Kidney (tissue), 10 donors: ENCODE measurements at regions not wholly inside any gene's neighbourhood (a gene's known extent, or its start where the extent isn't known, plus 50 kb on each side); places are given as distances from the start of the nearest gene placed in this dataset.
"Not testable (repeated sequence)": the region's sequence is repeated elsewhere in the genome, so short reads cannot be mapped to it uniquely, and the experiment has no call there.

Experiments
- DNase-seq, 5 donors: peaks; one replicate each; pipeline ENCODE4 v3.0.0-alpha.2; 2013 to 2020
- FAIRE-seq: peaks from 2 replicates; lab custom pipeline; 2012; peaks lifted over from hg19 to GRCh38; lab: Jason Lieb, UNC
- H3K27ac ChIP-seq, 2 donors: one replicate each; pipeline ENCODE4 v1.7.0; 2013; ENCODE audit warnings: low read depth in 2 of 2, low read length in 2 of 2, inconsistent platforms in 1 of 2
- H3K27me3 ChIP-seq: one replicate; pipeline ENCODE4 v1.7.1; 2013; ENCODE audit warnings: low read length, inconsistent platforms; ENCODE audit not compliant: control insufficient read depth, insufficient read depth
- H3K36me3 ChIP-seq, 3 donors: one replicate each; pipeline versions ENCODE4 v1.7.0 to v1.7.1; 2013; ENCODE audit warnings: low read length in 3 of 3, control low read depth in 1 of 3, inconsistent platforms in 1 of 3; ENCODE audit not compliant: insufficient read depth in 3 of 3, control insufficient read depth in 2 of 3
- H3K4me1 ChIP-seq, 3 donors: one replicate each; pipeline versions ENCODE4 v1.7.0 to v1.7.1; 2013; ENCODE audit warnings: low read length in 3 of 3, inconsistent platforms in 1 of 3, low read depth in 1 of 3; ENCODE audit not compliant: control insufficient read depth in 2 of 3, insufficient read depth in 2 of 3
- H3K4me3 ChIP-seq, 3 donors: one replicate each; pipeline versions ENCODE4 v1.7.0 to v1.8.1; 2013; ENCODE audit warnings: low read length in 3 of 3, control low read depth in 1 of 3, inconsistent platforms in 1 of 3
- H3K9ac ChIP-seq, 3 donors: one replicate each; pipeline versions ENCODE4 v1.7.0 to v1.7.1; 2013; ENCODE audit warnings: low read length in 3 of 3, control low read depth in 1 of 3, inconsistent platforms in 1 of 3
- H3K9me3 ChIP-seq, 3 donors: one replicate each; pipeline versions ENCODE4 v1.7.0 to v1.7.1; 2013; ENCODE audit warnings: low read length in 3 of 3, control low read depth in 1 of 3, inconsistent platforms in 1 of 3; ENCODE audit not compliant: control insufficient read depth in 2 of 3, insufficient read depth in 1 of 3
- intact Hi-C: fragments of 100-400 bp; cut with DNase I; formaldehyde crosslinking; loops from one replicate; pipeline ENCODE4 v1.11.1; 2022
- donor health status: control.
- donor health status: control.
- donor health status: DM: yes; HTN: yes; CAD: no.
- donor health status: Normal renal cell carcinoma (clear cell type).

DNA sequence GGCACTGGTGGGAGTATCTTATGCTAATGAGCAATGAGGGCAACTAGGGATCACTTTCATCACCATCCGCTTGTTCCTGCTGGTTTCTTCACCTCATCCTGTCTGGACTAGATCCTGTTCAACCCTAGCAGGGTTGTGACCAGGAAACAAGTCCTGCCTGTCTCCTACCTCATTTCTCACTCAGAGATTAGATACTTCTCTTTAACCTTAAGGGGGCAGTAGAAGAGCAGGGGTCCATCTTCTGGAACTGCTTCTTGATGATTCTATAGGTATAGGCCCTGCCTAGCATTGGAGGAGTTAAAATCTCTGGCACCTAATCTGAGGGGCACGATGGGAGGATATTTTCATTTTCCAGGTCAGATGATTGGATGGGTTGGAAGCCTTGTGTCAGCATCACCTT, 415.5 kb downstream of the TGIF2LX start:
- H3K27me3 ChIP-seq, H3K4me3 ChIP-seq, FAIRE-seq, H3K36me3 ChIP-seq, H3K27ac ChIP-seq, H3K4me1 ChIP-seq, intact Hi-C loops, H3K9ac ChIP-seq, DNase-seq, H3K9me3 ChIP-seq: not testable (repeated sequence)

DNA sequence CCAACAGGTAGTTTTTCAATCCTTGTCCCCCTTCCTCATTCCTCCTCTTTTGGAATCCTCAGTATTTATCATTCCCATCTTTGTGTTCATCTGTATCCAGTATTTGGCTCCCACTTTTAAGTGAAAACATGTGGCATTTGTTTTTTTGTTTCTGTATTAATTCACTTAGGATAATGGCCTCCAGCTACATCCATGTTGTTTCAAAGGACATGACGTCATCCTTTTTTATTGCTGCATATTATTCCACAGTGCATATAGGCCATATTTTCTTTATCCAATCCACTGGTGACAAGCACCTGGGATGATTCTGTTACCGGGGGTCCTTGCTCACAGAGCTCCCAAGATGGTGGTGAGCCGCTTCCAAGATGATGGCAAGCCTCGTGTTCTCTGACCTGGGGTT, 447.9 kb downstream of the TGIF2LX start:
- intact Hi-C loops, H3K9ac ChIP-seq, FAIRE-seq, H3K4me1 ChIP-seq, H3K27ac ChIP-seq, DNase-seq, H3K4me3 ChIP-seq, H3K9me3 ChIP-seq, H3K36me3 ChIP-seq, H3K27me3 ChIP-seq: not testable (repeated sequence)

DNA sequence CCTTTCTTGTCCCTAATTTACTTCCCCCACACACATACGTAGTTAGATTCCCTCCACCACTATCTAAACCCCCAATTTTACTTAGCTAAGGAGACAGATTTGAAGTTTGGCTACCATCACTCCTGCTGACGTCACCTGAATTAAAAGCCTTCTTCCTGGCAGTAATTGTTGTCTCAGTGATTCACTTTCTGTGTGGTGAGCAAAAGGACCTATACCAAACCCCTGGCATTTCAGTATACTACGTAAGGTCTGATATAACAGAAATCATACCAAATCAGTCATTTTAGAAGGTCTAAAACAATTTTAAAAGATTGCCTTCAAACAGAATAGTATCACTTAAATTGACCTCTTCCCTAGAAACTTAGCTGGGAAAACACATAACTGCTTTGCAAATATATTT, 476.3 kb downstream of the TGIF2LX start:
- H3K36me3 ChIP-seq, FAIRE-seq, intact Hi-C loops, DNase-seq, H3K4me1 ChIP-seq, H3K27me3 ChIP-seq, H3K9ac ChIP-seq, H3K9me3 ChIP-seq, H3K4me3 ChIP-seq, H3K27ac ChIP-seq: not testable (repeated sequence)

DNA sequence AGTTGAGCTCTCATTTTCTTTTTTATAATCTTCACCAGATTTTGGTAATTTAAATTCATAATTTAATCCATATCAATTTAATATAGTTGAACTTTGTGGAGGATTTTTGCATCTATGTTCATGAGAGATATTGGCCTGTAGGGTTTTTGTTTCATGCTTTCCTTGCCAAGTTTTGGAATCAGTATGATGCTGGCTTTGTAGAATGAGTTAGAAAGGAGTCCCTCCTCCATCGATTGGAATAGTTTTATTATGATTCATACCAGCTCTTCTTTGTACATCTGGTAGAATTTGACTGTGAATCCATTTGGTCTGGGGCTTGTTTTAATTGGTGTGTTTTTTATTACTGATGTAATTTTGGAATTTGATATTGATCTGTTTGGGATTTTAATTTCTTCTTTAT, 480.5 kb downstream of the TGIF2LX start:
- H3K9ac ChIP-seq, H3K4me1 ChIP-seq, H3K27me3 ChIP-seq, DNase-seq, H3K36me3 ChIP-seq, FAIRE-seq, H3K27ac ChIP-seq, H3K4me3 ChIP-seq, H3K9me3 ChIP-seq, intact Hi-C loops: not testable (repeated sequence)

DNA sequence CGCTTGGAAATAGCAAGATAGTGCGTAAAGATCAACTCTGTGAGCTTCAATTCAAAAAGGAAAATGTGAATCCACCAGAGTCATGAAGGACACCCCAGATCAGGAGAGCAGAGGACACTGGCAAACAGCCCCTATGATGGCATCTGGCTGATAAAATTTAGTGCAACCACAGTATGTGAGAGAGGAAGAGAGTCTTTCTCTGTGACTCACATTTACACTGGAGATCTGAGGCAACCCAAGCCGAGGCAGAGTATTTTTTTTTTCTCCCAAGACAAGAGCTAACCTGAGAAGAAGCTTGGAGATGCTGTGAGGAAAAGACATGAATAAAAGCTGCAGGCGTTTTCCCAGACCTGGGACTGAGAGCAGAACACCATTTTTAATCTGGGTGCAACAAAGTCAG, 482.2 kb downstream of the TGIF2LX start:
- FAIRE-seq, H3K4me1 ChIP-seq, H3K36me3 ChIP-seq, intact Hi-C loops, H3K27me3 ChIP-seq, H3K9me3 ChIP-seq, H3K9ac ChIP-seq, DNase-seq, H3K27ac ChIP-seq, H3K4me3 ChIP-seq: not testable (repeated sequence)

DNA sequence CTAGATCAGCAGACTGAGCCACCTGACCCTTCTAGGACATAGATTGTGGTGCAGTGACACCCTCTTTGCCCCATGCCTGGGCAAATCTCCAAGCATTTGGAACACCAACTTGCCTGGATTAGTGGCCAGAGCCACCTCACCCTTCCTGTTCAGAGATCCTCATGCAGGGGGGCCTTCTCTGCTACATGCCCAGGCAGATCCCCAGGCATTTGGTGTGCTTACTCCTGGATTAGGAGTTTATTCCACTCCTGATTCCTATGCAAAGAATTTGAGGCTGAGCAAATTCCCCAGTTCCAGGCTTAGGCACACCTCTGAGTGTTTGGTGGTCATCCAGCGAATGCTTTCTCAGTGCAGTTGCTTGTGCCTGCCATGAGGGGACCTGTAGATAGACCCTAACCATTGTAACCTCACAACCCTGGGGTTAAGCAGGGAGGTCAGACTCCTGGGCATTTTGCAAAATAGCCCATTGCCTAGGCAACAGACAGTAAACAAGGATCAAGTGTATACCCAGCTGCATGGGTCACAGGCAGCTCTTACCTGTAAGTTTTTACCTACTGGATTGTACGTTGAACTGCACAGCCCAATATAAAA, 483.2 kb downstream of the TGIF2LX start:
- H3K27me3 ChIP-seq, DNase-seq, H3K9ac ChIP-seq, intact Hi-C loops, FAIRE-seq, H3K27ac ChIP-seq, H3K4me1 ChIP-seq, H3K36me3 ChIP-seq, H3K4me3 ChIP-seq, H3K9me3 ChIP-seq: not testable (repeated sequence)

DNA sequence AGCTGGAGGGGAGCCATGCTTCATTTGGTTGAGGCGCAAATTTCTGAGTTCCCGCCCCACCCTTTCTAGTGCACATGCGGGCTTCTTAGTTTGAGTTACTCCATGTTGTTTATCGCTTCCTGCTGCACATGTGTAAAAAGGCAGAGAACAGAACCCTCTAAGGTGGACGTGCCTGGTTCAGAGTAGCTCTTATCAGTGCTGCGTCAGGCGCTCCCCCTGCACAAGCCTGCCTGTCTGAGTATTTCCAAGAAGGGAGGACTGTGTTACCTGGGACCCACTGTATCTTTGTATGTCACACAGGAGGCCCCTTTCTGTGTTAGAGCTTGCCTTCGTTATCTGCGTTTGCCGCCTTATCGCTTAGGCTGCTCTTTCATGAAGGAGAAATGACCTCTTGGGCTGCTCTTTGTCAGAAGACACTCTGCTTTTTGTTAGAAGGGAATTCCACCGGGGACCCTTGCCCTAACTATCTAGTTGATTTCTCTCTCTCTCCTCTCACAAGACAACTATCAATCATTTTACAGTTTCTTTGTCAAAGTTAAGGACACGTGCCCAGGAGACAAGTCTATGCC, 532.1 kb downstream of the TGIF2LX start:
- H3K27me3 ChIP-seq, DNase-seq, intact Hi-C loops, H3K9me3 ChIP-seq, FAIRE-seq, H3K27ac ChIP-seq, H3K4me1 ChIP-seq, H3K36me3 ChIP-seq, H3K4me3 ChIP-seq, H3K9ac ChIP-seq: not testable (repeated sequence)

DNA sequence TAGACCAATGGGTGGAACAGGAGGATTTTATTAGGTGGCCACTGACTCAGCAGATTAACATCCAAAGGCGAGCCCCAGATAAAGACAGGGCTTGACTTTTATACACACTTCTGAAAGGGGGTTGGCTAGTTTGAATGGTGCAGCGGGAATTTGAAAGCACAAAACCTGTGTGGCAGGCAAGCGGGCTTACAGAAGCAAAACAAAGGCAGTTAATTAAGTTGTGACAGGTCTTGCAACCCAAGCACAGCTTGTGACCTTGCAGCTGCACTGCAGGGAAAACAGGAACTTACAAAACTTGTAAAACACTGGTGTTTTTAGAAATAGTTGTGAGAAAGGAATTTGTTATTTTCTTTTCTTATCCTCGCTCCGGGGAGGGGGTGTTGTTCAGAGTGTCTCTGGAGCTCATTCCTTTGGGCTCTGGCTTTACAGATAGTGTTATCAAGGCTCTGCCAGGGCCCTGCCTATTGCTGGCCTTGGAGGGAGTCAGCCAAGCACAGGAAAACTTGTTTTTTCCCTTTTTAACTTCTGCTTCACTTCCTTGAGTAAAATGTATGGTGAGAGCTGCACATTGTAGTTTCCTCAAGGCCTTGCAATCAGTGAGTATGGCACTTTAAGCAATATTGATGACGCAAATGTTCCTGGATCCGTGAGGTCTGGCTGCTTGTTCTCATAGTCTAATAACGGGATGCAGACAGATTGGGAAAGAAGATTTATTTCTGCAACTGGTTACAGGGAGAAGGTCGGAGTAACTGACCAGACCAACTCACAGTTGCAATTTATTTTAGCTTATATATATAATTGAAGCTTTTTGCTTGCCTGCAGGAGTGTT, 536.6 kb downstream of the TGIF2LX start:
- intact Hi-C loops, H3K36me3 ChIP-seq: not testable (repeated sequence)
- DNase-seq: peak in 2 of 5 donors; percentile 0 to 1

More for the DNA sequence above, 536.6 kb downstream of the TGIF2LX start:
- not testable (repeated sequence) for H3K9me3 ChIP-seq, H3K27ac ChIP-seq, FAIRE-seq, H3K4me3 ChIP-seq, H3K4me1 ChIP-seq, H3K27me3 ChIP-seq, H3K9ac ChIP-seq
